ENCODE measurements at regions not wholly inside any gene's neighbourhood (a gene's known extent, or its start where the extent isn't known, plus 50 kb on each side); places are given as distances from the start of the nearest gene placed in this dataset.

DNA sequence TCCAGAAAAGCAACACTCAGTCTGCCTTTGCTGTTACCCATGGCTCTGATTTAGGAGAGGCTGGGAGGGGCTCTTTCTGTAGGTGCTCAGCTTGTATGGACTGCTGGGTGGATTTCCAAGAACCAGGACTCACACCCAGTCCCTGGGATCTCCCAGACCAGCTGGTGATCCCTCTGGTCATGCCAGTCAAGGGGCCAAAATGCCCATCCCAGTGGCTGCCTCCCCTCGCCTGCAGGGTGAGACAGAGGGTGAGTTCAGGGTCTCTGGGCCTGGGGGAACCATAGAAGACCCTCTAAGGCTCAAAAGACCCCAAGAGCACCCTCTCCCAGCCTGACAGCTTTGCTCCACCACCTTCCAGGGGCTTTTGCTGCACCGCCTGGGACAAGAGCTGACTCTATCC is 78.6 kb upstream of the MYL2 start:
- no peak for TF ChIP-seq CTCF (IDR thresholded peaks at IDR 0.05)
- no peak for TF ChIP-seq NFATC4 (CRISPR knock-in tag; IDR thresholded peaks at IDR 0.05)
- TF ChIP-seq NFYB (CRISPR knock-in tag; conservative IDR thresholded peaks at IDR 0.05; ENCODE audit: low read depth): no peak
- no peak for TF ChIP-seq STAT6 (CRISPR knock-in tag; conservative IDR thresholded peaks at IDR 0.05; ENCODE audit: low read depth)
- no peak for TF ChIP-seq JUN (CRISPR knock-in tag; IDR thresholded peaks at IDR 0.05)
- TF ChIP-seq USF2 (CRISPR knock-in tag; IDR thresholded peaks at IDR 0.05): no peak
- TF ChIP-seq ATF3 (CRISPR knock-in tag; conservative IDR thresholded peaks at IDR 0.05): no peak
- TF ChIP-seq ZNF396 (CRISPR knock-in tag; IDR thresholded peaks at IDR 0.05; ENCODE audit: borderline replicate concordance): no peak
- TF ChIP-seq PREB (CRISPR knock-in tag; IDR thresholded peaks at IDR 0.05; ENCODE audit: borderline replicate concordance): no peak
- TF ChIP-seq, protein P1, sequence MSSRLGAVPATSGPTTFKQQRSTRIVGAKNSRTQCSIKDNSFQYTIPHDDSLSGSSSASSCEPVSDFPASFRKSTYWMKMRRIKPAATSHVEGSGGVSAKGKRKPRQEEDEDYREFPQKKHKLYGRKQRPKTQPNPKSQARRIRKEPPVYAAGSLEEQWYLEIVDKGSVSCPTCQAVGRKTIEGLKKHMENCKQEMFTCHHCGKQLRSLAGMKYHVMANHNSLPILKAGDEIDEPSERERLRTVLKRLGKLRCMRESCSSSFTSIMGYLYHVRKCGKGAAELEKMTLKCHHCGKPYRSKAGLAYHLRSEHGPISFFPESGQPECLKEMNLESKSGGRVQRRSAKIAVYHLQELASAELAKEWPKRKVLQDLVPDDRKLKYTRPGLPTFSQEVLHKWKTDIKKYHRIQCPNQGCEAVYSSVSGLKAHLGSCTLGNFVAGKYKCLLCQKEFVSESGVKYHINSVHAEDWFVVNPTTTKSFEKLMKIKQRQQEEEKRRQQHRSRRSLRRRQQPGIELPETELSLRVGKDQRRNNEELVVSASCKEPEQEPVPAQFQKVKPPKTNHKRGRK (CRISPR knock-in tag; IDR thresholded peaks at IDR 0.05; ENCODE audit: borderline replicate concordance): no peak
- TF ChIP-seq GABPB1 (CRISPR knock-in tag; IDR thresholded peaks at IDR 0.05): no peak
